ENCODE measurements at regions not wholly inside any gene's neighbourhood (a gene's known extent, or its start where the extent isn't known, plus 50 kb on each side); places are given as distances from the start of the nearest gene placed in this dataset.

- TF ChIP-seq CTCF (IDR thresholded peaks at IDR 0.05; ENCODE audit: insufficient read depth, low read length, poor library complexity, severe bottlenecking), result no peak
- TF ChIP-seq EZH2phosphoT487 (conservative IDR thresholded peaks at IDR 0.05; ENCODE audit: low read length), result no peak
Measured at GRCh38 chr7:155935005-155935557, 122.8 kb upstream of the SHH start.
